GM18502 (cell line): ENCODE measurements at regions not wholly inside any gene's neighbourhood (a gene's known extent, or its start where the extent isn't known, plus 50 kb on each side); places are given as distances from the start of the nearest gene placed in this dataset.
"Not testable (repeated sequence)": the region's sequence is repeated elsewhere in the genome, so short reads cannot be mapped to it uniquely, and the experiment has no call there.

Source experiments
- ATAC-seq: cut with Tn5 transposase; IDR thresholded peaks from one replicate; pipeline ENCODE4 v1.9.1; 2021; ENCODE audit warnings: mild to moderate bottlenecking; ENCODE audit not compliant: unreplicated experiment, poor library complexity

DNA sequence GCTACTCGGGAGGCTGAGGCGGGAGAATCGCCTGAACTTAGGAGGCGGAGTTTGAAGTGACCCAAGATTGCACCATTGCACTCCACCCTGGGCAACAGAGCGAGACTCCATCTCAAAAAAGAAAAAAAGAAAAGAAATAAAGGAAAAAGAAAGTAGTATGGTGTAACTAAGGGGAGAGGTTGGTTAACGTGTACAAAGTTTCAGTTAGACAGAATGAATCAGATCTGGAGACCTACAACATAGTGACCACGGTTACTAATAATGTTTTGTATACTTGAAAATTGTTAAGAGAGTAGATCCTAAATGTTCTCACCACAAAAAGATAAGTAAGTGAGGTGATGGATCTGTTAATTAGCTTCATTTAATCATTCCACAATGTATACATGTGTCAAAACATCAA lies 1208.8 kb downstream of the VRK1 start:
- no peak for ATAC-seq

DNA sequence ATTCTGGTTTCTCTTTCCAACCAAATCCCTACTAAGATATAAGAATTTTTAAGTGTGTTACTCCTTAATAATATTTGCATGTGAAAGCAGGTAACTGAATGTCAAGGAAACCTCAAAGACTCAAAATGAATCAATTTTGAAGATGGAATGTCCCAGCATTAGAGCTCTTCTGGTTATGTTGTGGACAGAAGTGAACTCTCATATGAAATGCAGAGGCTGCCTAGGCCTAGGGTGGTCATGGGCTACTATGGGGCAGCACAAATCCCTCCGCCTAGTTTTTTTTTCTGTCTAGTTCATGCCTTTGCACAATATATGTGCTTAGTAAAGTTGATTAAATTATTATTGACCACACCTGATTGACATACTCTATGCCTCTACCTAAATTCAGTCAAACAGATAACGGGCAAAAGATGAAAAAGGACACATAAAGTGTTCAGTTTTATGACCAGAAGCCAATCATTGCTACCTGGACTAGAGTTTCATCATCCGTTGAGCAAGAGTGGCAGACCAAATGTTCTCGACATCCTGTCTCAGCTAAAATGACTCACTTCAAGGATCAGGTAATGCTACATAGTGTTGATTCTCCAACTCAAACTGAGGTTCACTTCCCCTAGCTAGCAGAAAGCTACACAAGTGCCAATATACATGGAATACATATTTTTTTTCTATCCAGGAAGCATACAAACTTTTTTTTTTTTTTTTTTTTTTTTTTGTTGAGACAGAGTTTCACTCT lies 1211.4 kb downstream of the VRK1 start:
- no peak for ATAC-seq

DNA sequence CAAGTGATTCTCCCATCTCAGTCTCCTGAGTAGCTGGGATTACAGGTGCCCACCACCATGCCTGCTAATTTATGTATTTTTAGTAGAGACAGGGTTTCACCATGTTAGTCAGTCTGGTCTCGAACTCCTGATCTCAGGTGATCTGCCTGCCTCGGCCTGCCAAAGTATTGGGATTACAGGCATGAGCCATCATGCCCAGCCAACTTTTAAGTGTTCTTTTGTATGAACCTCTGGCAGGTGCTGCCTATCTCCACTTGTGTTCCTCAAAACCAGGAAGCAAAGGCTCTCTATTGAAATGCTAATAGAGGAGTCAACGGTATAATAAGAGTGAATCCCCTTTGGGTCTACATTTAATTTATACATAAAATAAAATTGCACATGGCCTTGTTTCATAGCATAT lies 1212.0 kb downstream of the VRK1 start:
- ATAC-seq, result not testable (repeated sequence)

DNA sequence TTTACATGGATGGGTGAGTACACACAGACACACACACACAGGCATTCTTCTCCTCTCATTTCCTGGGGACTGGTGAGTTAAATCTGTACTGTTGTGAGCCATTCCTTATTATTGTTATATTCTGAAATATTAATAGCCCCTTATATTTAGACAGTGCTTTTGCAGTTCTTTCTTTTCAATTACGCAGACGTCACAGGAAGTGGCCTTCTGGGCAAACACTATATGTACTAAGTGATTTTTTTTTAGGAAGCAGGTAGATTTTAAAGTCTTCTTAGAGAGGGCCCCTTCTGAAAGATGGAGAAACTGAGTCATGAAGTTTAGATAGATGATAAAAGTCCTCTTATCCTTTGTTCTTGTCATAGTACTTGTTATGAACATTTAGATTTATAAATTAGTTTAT lies 1213.6 kb downstream of the VRK1 start:
- no peak for ATAC-seq

DNA sequence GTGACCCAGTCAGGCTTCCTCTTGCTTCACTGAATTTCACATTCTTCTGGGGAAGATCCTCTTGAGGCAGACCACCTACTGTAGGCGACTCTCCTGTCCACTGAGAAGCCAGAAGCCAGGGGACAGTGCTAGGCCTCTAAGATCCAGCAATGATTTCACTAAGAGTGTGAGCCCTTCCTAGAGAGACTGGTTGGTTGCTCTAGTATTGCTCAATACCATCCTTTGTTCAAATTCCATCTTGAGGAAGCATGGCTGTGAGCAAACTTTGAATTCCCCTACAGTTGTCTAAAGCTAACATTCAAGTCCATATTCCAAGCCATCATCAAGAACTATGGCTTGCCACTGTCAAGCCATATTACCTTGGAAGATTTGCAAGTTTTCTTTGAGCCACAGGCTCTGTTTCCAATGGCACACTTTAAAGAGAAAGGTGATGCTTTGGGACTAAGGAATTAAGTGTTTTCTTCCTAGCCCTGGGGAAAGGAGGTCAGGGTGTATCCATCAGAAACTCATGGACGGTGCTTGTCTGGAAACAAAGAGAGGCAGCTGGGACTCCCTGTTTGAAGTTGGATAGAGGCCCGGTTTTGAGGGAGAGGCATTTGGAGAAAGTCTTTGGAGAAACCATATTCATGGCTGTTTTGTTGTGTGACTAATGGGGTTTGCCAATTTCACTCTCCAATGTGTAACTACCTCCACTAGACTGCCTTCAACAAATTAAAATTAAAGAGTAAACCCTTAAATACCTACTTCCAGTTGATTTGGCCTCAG lies 1217.9 kb downstream of the VRK1 start:
- ATAC-seq, result no peak

DNA sequence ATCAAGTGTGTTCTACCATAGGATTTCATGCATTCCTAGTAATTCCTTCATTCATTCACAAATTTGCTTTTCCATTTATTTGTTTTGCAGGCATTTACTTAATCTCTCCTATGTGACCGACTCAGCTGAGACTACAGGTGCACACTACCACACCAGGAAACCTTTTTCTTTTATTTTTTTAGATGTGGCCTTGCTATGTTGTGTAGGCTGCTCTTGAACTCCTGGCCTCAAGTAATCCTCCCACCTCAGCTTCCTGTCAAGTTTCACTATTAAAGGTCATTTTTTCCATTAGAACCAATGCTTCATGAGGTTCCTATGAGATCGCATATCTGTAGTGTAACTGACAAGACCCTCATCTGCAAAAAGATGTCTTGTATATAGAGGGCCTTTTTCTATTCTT lies 1218.7 kb downstream of the VRK1 start:
- ATAC-seq, result no peak

DNA sequence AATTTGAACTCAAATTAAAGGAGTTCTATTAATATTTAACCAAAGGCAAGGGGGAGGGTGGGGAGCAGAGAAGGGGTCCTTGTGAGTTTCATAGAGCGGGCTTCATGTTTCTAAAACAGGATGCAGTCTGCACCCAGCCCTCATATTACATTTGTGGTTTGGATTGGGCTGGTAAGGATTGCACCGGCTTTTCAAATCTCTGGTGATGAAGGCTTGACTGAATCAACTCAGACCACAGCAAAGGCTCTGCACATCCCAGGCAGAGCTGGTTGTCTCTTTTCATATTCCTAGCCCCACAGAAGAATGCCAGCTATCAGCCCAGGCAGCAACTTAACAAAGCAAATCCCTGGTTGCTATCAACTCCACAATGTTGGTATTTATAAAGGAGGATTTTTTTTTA lies 1221.4 kb downstream of the VRK1 start:
- no peak for ATAC-seq

DNA sequence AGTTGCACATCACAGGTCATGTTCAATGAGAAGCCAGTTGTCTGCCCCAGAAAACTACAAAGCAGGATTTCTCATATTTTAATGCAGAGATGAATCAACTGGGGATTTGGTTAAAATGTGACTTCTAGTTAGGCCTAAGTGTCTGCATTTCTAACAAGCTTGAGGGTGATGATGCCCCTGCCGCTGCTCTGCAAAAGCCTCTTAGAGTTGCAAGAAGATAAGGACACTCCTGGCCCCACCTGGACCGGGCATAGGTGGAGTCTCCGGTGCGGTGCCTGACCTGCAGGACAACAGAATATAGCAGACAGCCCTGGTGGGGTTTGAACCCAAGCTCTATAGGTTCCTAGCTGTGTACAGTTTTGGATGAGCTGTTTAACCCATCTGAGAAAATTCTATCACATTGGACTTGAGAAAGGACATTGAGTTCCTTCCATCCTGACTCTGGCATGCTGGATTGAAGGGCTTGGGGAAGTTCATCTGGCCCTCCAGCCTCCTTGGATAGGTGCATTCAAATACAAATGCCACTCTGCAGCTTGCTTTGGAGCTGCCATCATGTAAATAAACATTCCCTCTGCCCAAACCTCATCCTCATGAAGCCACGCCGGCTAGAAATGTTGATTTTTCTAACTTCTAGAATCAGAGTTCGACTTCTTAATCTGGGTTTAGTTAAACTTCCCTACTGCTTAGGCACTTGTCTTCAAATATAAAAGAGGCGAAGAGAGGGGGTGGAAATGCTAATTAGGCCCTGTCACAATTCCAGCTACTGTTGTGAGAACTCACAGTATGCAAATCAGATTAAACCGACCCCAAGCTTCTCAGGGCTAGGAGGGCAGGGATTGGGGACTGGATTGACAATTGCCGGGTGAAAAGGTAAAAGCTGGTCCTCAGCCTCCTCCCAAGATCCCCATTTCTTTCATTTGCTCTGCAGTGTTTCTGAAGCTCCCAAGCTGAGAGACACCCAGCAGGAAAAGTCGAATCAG lies 1225.6 kb downstream of the VRK1 start:
- ATAC-seq, result no peak

DNA sequence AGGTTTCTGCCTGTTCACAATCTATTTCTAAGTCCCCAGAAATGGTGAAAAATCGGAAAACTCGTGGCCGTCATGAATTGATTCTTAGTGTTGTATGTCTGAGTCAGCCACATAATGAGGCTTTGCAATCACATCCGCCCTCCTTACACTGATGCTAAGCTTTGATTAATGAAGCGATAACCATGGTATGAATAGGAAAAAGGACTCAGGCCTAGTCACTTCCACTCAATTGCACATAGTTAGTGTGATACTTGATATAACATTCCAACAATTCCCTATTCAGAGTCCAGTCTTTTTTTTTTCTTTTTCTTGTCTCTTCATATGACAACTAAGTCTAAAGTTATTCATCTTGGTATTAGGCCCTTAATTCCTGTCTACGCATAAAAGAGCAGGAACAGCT lies 1231.0 kb downstream of the VRK1 start:
- ATAC-seq, result no peak

DNA sequence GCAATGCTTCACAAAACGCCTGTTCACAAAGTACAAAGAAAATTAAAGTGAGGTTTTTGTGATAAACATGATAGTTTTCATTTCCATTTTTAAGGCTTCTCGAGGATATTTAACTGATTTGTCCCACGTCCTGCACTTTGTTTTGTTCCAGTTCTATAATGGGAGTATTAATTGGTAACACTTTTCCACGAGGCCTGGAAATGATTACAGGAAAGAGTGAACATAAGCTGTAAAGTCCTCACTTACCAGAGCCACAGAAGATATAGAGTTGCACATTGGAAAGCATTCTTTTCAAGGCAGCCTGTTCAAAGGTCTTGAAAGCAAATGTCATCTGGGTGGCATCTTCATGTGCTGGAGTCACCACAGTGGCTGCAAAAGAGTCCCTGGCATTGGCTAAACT lies 1236.6 kb downstream of the BCL11B start:
- ATAC-seq, result no peak

DNA sequence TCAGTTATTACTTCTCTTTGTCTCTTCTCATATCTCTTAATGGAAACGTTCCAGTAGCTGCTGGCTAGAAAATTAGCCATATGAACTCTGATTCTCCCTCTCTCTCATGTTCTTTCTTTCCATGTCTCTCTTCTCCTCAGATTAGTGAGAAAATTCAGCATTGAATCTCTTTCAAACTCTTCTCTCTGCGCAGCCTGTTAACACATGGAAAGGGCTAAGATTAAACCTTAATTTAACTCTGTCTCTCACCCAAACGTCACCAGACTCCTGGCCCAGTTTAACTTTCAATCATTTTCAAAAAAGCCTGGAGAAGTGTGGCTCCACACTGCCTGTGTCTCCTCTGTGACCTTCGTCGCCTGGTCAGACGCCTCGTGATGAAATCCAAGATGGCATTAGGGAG lies 1234.2 kb downstream of the BCL11B start:
- ATAC-seq, result no peak

DNA sequence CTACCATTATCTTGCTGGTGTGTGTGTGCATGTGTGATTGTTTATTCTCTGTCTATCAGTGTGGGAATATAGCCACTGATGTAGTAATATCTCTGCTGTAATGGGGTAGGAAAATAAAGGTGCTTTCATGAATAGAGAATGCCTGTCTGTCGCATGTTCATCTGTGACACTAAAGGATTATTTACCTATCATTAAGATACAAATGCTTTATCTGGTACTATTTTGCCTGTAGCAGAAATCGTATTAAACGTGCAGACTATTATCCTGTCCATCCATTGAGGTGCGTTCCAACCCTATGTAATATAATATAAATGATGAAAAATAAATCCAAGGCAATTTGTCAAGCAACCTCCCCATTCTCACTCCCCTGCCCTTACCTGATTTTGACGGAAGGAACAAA lies 1215.1 kb downstream of the BCL11B start:
- ATAC-seq, result no peak

DNA sequence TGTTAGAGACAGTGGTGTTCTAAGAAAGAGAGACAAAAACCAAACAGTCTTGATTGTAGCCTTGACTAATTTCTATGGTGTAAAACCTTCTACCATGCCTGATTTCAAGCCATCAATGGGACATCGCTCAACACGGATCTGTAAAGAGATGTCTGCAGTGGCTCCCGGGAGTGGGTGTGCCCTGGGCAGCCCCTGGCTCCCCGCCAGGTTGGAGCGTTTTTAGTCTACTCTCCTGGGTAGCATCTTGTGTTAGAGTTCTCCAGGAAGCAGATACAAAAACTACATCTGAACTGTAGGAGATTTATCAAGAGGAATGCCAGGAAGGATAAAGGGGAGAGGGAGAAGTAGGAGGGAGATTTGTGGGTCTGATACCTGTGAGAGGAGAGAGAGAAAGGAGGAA lies 1212.9 kb downstream of the BCL11B start:
- no peak for ATAC-seq

DNA sequence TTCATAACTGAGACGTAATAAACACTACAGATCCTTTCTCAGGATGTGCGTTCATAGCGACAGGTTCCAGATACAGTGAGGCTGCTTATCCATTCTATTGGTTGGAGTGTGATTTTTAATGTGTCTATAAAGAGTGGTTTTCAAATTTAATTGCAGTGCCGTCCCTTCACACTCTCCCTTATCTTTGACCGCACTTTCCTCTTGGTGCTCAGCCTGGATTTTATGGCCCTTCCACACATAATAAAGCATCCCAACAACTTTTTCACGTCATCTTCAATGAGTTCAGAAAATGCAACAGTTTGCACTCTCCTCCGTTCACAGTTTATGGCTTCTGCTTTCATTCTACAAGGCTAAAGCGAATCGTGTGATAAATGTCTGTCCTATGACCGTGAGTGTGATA lies 1209.9 kb downstream of the BCL11B start:
- no peak for ATAC-seq

DNA sequence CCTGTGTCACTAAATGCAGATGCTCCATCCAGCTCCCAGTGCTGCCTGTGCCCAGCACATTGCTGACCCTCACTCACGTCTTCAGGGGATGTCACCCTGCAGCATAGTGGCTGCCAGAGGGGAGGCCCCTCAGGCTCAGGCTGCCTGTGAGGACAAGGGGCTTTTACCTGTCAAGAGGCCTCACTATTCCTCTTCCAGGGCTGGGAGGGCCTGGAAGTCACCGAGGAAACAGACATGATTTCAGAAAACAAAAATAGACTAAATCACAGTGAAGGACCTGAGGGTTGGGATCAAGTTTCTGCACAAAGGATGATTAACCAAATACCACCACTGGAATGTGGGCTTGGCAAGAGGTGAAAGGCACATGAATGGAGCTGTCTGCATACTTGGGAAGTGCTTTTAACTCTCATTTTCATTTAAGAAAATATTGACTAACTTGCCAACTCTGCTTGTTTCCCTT lies 1202.3 kb downstream of the BCL11B start:
- no peak for ATAC-seq

DNA sequence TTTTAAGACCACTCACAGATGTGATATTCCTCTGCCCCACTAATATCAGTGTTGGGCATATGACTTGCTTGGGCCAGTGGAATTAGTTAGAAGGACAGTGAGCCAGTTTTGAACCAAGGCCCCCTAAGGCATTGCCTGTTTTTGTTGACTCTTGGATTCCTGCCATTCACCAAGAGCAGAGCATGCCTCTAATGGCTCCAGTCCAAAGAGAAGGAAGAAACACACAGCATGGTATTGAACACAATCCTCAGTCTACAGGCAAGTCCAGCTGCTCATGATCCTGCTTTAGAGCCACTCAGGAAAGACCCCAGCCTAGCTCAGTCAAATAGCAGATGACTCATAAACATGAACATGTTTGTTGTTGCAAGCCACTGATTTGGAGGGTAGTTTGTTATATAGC lies 1201.5 kb downstream of the BCL11B start:
- ATAC-seq, result no peak

DNA sequence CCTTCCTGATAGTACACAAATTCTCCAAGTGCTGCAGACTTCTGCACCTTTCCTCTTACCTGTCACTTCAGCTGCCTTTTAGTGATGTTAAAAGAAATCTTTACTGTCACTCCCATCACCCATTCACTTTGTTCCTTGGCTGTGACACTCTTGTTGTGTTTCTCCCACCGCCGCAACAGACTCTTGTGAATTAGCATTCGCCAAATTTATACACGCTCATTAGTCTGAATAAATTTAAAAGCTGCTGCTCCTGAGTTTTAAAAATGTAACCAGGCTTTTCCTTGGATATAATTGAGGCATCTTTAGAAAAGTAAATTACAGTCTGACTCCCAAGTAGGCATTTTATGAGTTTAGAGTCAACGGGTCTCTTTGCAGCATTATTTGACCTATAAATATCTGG lies 1197.9 kb downstream of the BCL11B start:
- no peak for ATAC-seq

DNA sequence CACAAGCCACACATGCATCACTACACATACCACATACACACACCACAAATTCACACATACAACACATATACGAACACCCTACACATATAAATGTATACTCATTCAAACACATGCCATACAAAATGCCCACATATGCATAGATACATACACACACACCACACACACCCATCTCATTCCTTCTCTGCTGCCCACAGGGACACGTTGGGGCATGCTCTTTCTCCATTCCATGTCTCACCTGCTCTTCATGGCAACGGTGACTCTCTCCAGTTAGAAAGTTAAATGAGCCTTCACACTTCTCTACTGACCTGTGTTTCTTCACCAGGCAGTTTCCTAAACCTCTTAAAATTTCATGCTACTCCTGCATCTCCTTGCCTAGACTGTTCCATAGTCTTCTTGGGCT lies 1194.8 kb downstream of the BCL11B start:
- ATAC-seq, result no peak

DNA sequence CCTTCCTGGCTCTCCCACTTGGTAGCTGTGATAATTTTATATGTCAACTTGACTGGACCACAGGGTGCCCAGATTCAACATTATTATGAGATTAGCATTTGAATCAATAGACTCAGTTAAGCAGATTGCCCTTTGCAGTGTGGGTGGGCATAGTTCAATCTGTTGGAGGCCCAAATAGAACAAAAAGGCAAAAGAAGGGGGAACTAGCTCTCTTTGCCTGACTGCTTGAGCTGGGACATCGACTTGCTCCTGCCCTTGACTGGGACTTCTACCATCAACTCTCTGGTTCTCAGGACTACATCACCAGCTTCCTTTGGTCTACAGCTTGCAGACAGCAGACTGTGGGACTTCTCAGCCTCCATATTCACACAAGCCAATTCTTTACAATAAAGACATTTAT lies 1189.2 kb downstream of the BCL11B start:
- ATAC-seq, result no peak

DNA sequence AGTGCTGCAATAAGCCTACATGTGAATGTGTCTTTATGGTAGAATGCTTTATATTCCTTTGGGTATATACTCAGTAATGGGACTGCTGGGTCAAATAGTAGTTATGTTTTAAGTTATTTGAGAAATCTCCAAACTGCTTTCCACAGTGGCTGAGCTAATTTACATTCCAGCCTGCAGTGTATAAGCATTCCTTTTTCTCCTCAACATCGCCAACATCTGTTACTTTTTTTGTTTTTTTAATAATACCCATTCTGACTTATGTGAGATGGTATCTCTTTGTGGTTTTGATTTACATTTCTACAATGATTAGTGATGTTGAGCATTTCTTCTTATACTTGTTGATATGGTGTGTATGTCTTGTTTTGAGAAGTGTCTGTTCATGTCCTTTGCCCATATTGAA lies 1186.2 kb downstream of the BCL11B start:
- no peak for ATAC-seq

DNA sequence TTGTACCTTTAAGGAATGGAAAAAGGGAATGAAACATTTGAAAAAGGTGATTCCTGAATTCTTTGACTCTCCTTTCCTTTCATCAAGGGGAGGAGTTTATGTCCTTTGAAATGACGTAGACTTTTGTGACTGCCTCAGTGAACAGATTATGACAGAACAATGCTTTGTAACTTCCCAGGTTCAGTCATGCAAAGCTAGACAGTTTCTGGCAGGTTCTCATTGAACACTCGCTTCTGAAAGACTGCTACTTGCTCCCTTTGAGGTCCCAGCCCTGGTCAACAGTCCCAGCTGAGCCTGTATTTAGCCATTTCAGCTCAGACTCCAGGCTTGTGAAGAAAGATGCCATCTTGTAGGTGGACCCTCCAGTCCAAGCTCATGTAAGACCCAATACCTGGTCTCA lies 1178.9 kb downstream of the BCL11B start:
- ATAC-seq, result no peak
